ENCODE measurements at regions not wholly inside any gene's neighbourhood (a gene's known extent, or its start where the extent isn't known, plus 50 kb on each side); places are given as distances from the start of the nearest gene placed in this dataset.
"Not testable (repeated sequence)": the region's sequence is repeated elsewhere in the genome, so short reads cannot be mapped to it uniquely, and the experiment has no call there.

DNA sequence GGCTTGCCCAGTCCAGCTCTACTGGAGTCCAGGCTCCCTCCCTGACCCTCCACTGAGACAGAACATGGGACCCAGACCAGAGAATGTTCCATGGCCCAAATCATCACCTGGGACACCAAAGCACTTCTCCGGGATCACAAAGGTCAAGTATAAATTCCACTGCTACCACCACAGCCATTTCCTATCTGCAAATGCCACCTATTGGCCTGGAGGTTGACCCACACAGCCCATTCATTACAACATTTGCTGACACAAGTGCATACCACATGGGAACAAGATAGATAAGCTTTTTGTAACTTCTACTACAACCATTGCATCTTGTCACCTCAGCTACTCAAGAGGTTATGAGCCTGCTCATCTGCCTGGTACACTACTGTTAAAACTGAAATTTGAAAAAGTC is 126.8 kb upstream of the NECTIN3 start:
- no peak overlapping the region for H2AK5ac ChIP-seq (ENCODE audit: low read length, severe bottlenecking)
- H2BK5ac ChIP-seq (ENCODE audit: low read depth, low read length, poor library complexity, severe bottlenecking): no peak overlapping the region
- no peak overlapping the region for H3K4ac ChIP-seq (ENCODE audit: low read depth in 1 of 2, low read length in 2 of 2)
- H4K8ac ChIP-seq (ENCODE audit: low read length): no peak overlapping the region
- no peak overlapping the region for H3K14ac ChIP-seq (ENCODE audit: low read length in 2 of 2)
- H3K27ac ChIP-seq (ENCODE audit: low read length, poor library complexity, severe bottlenecking): no peak overlapping the region
- H3K9me3 ChIP-seq (ENCODE audit: control insufficient read depth, low read length): peaks cover 54% of the 10 kb centered on the region
- WGBS: 95% methylated on average over 1 of the region's 1 CpG
- H3K18ac ChIP-seq (ENCODE audit: low read depth in 1 of 2, low read length in 2 of 2): no peak overlapping the region
- H3K4me1 ChIP-seq (ENCODE audit: control insufficient read depth, insufficient read depth, low read depth, low read length): no peaks in the 10 kb centered on the region
- no peak overlapping the region for H3K4me3 ChIP-seq (ENCODE audit: insufficient read depth in 1 of 2, low read depth in 1 of 2, low read length in 2 of 2)
- H2AFZ ChIP-seq (ENCODE audit: low read depth, low read length): no peak overlapping the region
- no peak for DNase-seq
- no peak overlapping the region for H3K4me2 ChIP-seq (ENCODE audit: low read length, poor library complexity, severe bottlenecking)
- H3K36me3 ChIP-seq (ENCODE audit: control insufficient read depth in 1 of 2, insufficient read depth in 2 of 2, low read depth in 1 of 2, low read length in 2 of 2): no peaks in the 10 kb centered on the region
- H3K23ac ChIP-seq (ENCODE audit: low read length in 2 of 2): no peak overlapping the region
- no peak overlapping the region for H2BK12ac ChIP-seq (ENCODE audit: low read length in 2 of 2)
- H2BK120ac ChIP-seq (ENCODE audit: low read depth, low read length): no peak overlapping the region
- H3K9ac ChIP-seq (ENCODE audit: low read length): no peak overlapping the region
- H3K79me1 ChIP-seq (replicated peaks; ENCODE audit: low read length, poor library complexity, severe bottlenecking): no peaks in the 10 kb centered on the region
- H2BK15ac ChIP-seq (ENCODE audit: low read depth, poor library complexity, severe bottlenecking): no peak overlapping the region
- H4K91ac ChIP-seq (ENCODE audit: low read length): no peak overlapping the region
- H3K27me3 ChIP-seq (ENCODE audit: control insufficient read depth in 1 of 2, insufficient read depth in 1 of 2, low read length in 2 of 2): no peaks in the 10 kb centered on the region

DNA sequence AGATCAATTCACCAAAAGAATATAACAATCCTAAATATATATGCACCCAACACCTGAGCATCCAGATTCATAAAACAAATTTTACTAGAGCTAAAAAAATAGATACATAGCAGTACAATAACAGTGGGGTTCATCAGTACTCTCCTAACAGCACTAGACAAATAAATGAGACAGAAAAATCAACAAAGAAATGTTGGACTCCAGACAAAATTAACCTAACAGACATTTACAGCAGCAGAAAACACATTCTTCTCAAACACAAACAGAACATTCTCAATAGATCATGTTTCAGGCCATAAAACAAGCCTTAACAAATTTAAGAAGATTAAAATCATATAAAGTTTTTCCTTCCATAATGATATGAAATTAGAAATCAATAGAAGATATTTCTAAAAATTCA is 124.8 kb upstream of the NECTIN3 start:
- Histone ChIP-seq H4K8ac (ENCODE audit: low read length) (no peak overlapping the region), H2BK5ac (ENCODE audit: low read depth, low read length, poor library complexity, severe bottlenecking) (no peak overlapping the region)
- no peak for DNase-seq

DNA sequence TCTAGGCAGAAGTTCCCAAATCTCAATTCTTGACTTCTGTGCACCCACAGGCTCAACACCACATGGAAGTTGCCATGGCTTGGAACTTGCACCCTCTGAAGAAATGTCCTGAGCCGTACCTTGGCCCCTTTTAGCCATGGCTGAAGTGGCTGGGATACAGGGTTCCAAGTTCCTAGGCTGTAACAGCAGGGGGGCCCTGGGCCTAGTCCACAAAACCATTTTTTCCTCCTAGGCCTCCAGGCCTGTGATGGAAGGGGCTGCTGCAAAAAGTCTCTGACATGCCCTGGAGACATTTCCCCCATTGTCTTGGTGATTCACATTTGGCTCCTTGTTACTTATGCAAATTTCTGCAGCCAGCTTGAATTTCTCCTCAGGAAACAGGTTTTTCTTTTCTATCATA is 122.4 kb upstream of the NECTIN3 start:
- H3K18ac ChIP-seq (ENCODE audit: low read depth in 1 of 2, low read length in 2 of 2); H4K8ac ChIP-seq (ENCODE audit: low read length); H3K14ac ChIP-seq (ENCODE audit: low read length in 2 of 2); H4K91ac ChIP-seq (ENCODE audit: low read length); H2BK5ac ChIP-seq (ENCODE audit: low read depth, low read length, poor library complexity, severe bottlenecking); H3K27ac ChIP-seq (ENCODE audit: low read length, poor library complexity, severe bottlenecking); H3K23ac ChIP-seq (ENCODE audit: low read length in 2 of 2); H3K79me1 ChIP-seq (replicated peaks; ENCODE audit: low read length, poor library complexity, severe bottlenecking); DNase-seq; H2BK15ac ChIP-seq (ENCODE audit: low read depth, poor library complexity, severe bottlenecking); H3K9ac ChIP-seq (ENCODE audit: low read length); H3K36me3 ChIP-seq (ENCODE audit: control insufficient read depth in 1 of 2, insufficient read depth in 2 of 2, low read depth in 1 of 2, low read length in 2 of 2); H3K4ac ChIP-seq (ENCODE audit: low read depth in 1 of 2, low read length in 2 of 2); H2BK120ac ChIP-seq (ENCODE audit: low read depth, low read length); H3K4me3 ChIP-seq (ENCODE audit: insufficient read depth in 1 of 2, low read depth in 1 of 2, low read length in 2 of 2); H2AK5ac ChIP-seq (ENCODE audit: low read length, severe bottlenecking); H3K4me2 ChIP-seq (ENCODE audit: low read length, poor library complexity, severe bottlenecking); H3K27me3 ChIP-seq (ENCODE audit: control insufficient read depth in 1 of 2, insufficient read depth in 1 of 2, low read length in 2 of 2); H2BK12ac ChIP-seq (ENCODE audit: low read length in 2 of 2); H3K4me1 ChIP-seq (ENCODE audit: control insufficient read depth, insufficient read depth, low read depth, low read length); H2AFZ ChIP-seq (ENCODE audit: low read depth, low read length): not testable (repeated sequence)
- peaks cover 47% of the 10 kb centered on the region for H3K9me3 ChIP-seq (ENCODE audit: control insufficient read depth, low read length)
- WGBS: 71% methylated on average over 1 of the region's 1 CpG

More for the DNA sequence above, 124.8 kb upstream of the NECTIN3 start:
- Histone ChIP-seq H3K4ac (ENCODE audit: low read depth in 1 of 2, low read length in 2 of 2) (no peak overlapping the region), H3K9ac (ENCODE audit: low read length) (no peak overlapping the region), H3K18ac (ENCODE audit: low read depth in 1 of 2, low read length in 2 of 2) (no peak overlapping the region), H3K79me1 (replicated peaks; ENCODE audit: low read length, poor library complexity, severe bottlenecking) (no peaks in the 10 kb centered on the region), H3K9me3 (ENCODE audit: control insufficient read depth, low read length) (peaks cover 62% of the 10 kb centered on the region), H2AFZ (ENCODE audit: low read depth, low read length) (no peak overlapping the region), H3K4me1 (ENCODE audit: control insufficient read depth, insufficient read depth, low read depth, low read length) (no peaks in the 10 kb centered on the region), H3K23ac (ENCODE audit: low read length in 2 of 2) (no peak overlapping the region), H3K27ac (ENCODE audit: low read length, poor library complexity, severe bottlenecking) (no peak overlapping the region), H2AK5ac (ENCODE audit: low read length, severe bottlenecking) (no peak overlapping the region), H4K91ac (ENCODE audit: low read length) (no peak overlapping the region), H3K14ac (ENCODE audit: low read length in 2 of 2) (no peak overlapping the region), H3K36me3 (ENCODE audit: control insufficient read depth in 1 of 2, insufficient read depth in 2 of 2, low read depth in 1 of 2, low read length in 2 of 2) (no peaks in the 10 kb centered on the region), H3K4me2 (ENCODE audit: low read length, poor library complexity, severe bottlenecking) (no peak overlapping the region), H2BK12ac (ENCODE audit: low read length in 2 of 2) (no peak overlapping the region), H2BK120ac (ENCODE audit: low read depth, low read length) (no peak overlapping the region), H3K4me3 (ENCODE audit: insufficient read depth in 1 of 2, low read depth in 1 of 2, low read length in 2 of 2) (no peak overlapping the region), H3K27me3 (ENCODE audit: control insufficient read depth in 1 of 2, insufficient read depth in 1 of 2, low read length in 2 of 2) (no peaks in the 10 kb centered on the region), H2BK15ac (ENCODE audit: low read depth, poor library complexity, severe bottlenecking) (no peak overlapping the region)

DNA sequence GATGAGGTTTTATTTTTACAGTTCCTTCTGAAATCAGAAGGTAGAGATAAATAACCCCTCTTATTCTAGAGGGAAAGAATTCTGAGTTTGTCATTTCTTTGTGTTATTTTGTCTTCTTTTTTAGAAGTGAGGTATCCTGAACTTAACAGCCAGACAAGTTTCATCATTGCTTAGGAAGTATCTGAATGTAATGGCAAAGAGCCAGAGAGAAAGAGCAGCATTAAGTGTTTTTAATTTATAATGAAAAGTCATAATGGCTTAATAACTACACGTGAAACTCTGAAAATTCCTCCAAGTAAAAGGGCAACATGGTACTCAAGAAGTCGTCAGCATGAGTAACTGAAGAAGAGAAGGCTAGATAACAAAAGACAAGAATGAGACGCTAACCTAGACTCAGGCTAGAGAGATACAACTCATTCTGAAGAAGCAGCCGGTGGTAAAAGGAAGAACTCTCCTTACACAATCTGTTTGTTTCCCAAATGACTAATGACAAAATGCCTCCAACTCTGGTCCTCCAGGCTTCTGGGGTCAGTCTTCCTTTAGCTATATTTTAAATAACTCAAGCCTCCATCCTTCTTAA is 116.2 kb upstream of the NECTIN3 start:
- H3K9me3 ChIP-seq (ENCODE audit: control insufficient read depth, low read length): peaks cover 2% of the 10 kb centered on the region
- no peaks in the 10 kb centered on the region for H3K4me1 ChIP-seq (ENCODE audit: control insufficient read depth, insufficient read depth, low read depth, low read length)
- H2BK15ac ChIP-seq (ENCODE audit: low read depth, poor library complexity, severe bottlenecking): no peak overlapping the region
- H3K27me3 ChIP-seq (ENCODE audit: control insufficient read depth in 1 of 2, insufficient read depth in 1 of 2, low read length in 2 of 2): no peaks in the 10 kb centered on the region
- H2BK120ac ChIP-seq (ENCODE audit: low read depth, low read length): no peak overlapping the region
- no peaks in the 10 kb centered on the region for H3K79me1 ChIP-seq (replicated peaks; ENCODE audit: low read length, poor library complexity, severe bottlenecking)
- H4K91ac ChIP-seq (ENCODE audit: low read length): no peak overlapping the region
- no peak overlapping the region for H3K9ac ChIP-seq (ENCODE audit: low read length)
- DNase-seq: peak; percentile 64
- H2BK5ac ChIP-seq (ENCODE audit: low read depth, low read length, poor library complexity, severe bottlenecking): no peak overlapping the region
- no peak overlapping the region for H4K8ac ChIP-seq (ENCODE audit: low read length)
- H3K4me3 ChIP-seq (ENCODE audit: insufficient read depth in 1 of 2, low read depth in 1 of 2, low read length in 2 of 2): no peak overlapping the region
- no peak overlapping the region for H3K18ac ChIP-seq (ENCODE audit: low read depth in 1 of 2, low read length in 2 of 2)
- H3K4me2 ChIP-seq (ENCODE audit: low read length, poor library complexity, severe bottlenecking): no peak overlapping the region
- no peak overlapping the region for H3K23ac ChIP-seq (ENCODE audit: low read length in 2 of 2)
- no peak overlapping the region for H3K27ac ChIP-seq (ENCODE audit: low read length, poor library complexity, severe bottlenecking)
- H3K14ac ChIP-seq (ENCODE audit: low read length in 2 of 2): no peak overlapping the region
- no peaks in the 10 kb centered on the region for H3K36me3 ChIP-seq (ENCODE audit: control insufficient read depth in 1 of 2, insufficient read depth in 2 of 2, low read depth in 1 of 2, low read length in 2 of 2)
- H2BK12ac ChIP-seq (ENCODE audit: low read length in 2 of 2): no peak overlapping the region
- WGBS: 68% methylated on average over 4 of the region's 4 CpGs
- no peak overlapping the region for H3K4ac ChIP-seq (ENCODE audit: low read depth in 1 of 2, low read length in 2 of 2)
- no peak overlapping the region for H2AK5ac ChIP-seq (ENCODE audit: low read length, severe bottlenecking)
- H2AFZ ChIP-seq (ENCODE audit: low read depth, low read length): no peak overlapping the region

Measured in mesenchymal stem cell (in vitro differentiated cells and primary cell).